IMR-90 (cell line): ENCODE measurements at regions not wholly inside any gene's neighbourhood (a gene's known extent, or its start where the extent isn't known, plus 50 kb on each side); places are given as distances from the start of the nearest gene placed in this dataset.

ENCODE experiments used
- FOS ChIP-seq: fragments of 150-350 bp; IDR thresholded peaks from 2 replicates; pipeline ENCODE4 v1.6.1; 2016; ENCODE audit warnings: low read depth, low read length
- MAFK ChIP-seq: IDR thresholded peaks from 2 replicates; pipeline ENCODE4 v1.6.1; 2012; ENCODE audit warnings: low read depth, low read length, improper control_type of control experiment
- MAZ ChIP-seq: IDR thresholded peaks from 2 replicates; pipeline ENCODE4 v1.6.1; 2012; ENCODE audit warnings: low read depth, mild to moderate bottlenecking, low read length, improper control_type of control experiment, moderate library complexity, borderline replicate concordance
- MXI1 ChIP-seq: IDR thresholded peaks from 2 replicates; pipeline ENCODE4 v1.6.1; 2012; ENCODE audit warnings: low read depth, mild to moderate bottlenecking, low read length, moderate library complexity, borderline replicate concordance
- NFE2L2 ChIP-seq: fragments of 150-350 bp; IDR thresholded peaks from 2 replicates; pipeline ENCODE4 v1.6.1; 2016; ENCODE audit warnings: low read depth, mild to moderate bottlenecking, low read length
- POLR2A ChIP-seq: IDR thresholded peaks from 2 replicates; pipeline ENCODE4 v1.6.1; 2012; ENCODE audit warnings: mild to moderate bottlenecking, low read depth, low read length
- RAD21 ChIP-seq: IDR thresholded peaks from 2 replicates; pipeline ENCODE4 v1.6.1; 2012; ENCODE audit warnings: low read length, improper control_type of control experiment
- RFX5 ChIP-seq: IDR thresholded peaks from 2 replicates; pipeline ENCODE4 v1.8.0; 2012; ENCODE audit warnings: low read depth, mild to moderate bottlenecking, low read length, moderate library complexity
- SMC3 ChIP-seq: fragments of 150-350 bp; IDR thresholded peaks from 2 replicates; pipeline ENCODE4 v1.6.1; 2016; ENCODE audit warnings: low read depth, mild to moderate bottlenecking, antibody characterized with exemption, low read length, moderate library complexity
- TF ChIP-seq, protein P1 (sequence below): conservative IDR thresholded peaks from 2 replicates; pipeline ENCODE4 v1.5.1; 2012; ENCODE audit warnings: mild to moderate bottlenecking, low read depth, low read length, improper control_type of control experiment
- TF ChIP-seq, protein P2 (sequence below): fragments of 150-350 bp; IDR thresholded peaks from 2 replicates; pipeline ENCODE4 v1.6.1; 2017; ENCODE audit warnings: mild to moderate bottlenecking, antibody characterized with exemption, low read length, low read depth

DNA sequence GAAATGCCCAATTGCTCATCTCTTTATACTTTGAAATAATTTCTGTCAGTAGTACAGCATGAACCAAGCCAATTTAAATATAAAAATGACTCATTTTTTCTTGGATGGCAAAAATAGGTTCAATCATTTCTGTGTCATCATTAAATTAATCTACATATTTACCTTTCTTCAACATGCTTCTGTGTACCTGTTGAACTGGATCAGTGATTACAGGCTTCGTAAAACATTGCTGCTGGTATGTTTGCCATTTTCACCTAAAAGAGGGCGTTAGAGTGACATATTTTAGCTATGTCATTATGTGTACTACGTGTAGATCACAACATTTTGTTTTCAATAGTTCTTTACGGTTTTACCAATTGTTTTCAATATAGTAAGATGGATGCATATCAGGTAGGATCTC is 340.5 kb upstream of the MAOA start:
- TF ChIP-seq, protein P1, sequence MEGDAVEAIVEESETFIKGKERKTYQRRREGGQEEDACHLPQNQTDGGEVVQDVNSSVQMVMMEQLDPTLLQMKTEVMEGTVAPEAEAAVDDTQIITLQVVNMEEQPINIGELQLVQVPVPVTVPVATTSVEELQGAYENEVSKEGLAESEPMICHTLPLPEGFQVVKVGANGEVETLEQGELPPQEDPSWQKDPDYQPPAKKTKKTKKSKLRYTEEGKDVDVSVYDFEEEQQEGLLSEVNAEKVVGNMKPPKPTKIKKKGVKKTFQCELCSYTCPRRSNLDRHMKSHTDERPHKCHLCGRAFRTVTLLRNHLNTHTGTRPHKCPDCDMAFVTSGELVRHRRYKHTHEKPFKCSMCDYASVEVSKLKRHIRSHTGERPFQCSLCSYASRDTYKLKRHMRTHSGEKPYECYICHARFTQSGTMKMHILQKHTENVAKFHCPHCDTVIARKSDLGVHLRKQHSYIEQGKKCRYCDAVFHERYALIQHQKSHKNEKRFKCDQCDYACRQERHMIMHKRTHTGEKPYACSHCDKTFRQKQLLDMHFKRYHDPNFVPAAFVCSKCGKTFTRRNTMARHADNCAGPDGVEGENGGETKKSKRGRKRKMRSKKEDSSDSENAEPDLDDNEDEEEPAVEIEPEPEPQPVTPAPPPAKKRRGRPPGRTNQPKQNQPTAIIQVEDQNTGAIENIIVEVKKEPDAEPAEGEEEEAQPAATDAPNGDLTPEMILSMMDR: no peak
- no peak for TF ChIP-seq FOS
- no peak for TF ChIP-seq MXI1
- no peak for TF ChIP-seq POLR2A
- TF ChIP-seq, protein P2, sequence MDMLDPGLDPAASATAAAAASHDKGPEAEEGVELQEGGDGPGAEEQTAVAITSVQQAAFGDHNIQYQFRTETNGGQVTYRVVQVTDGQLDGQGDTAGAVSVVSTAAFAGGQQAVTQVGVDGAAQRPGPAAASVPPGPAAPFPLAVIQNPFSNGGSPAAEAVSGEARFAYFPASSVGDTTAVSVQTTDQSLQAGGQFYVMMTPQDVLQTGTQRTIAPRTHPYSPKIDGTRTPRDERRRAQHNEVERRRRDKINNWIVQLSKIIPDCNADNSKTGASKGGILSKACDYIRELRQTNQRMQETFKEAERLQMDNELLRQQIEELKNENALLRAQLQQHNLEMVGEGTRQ: no peak
- TF ChIP-seq RFX5: no peak
- TF ChIP-seq MAFK: no peak
- TF ChIP-seq MAZ: no peak
- TF ChIP-seq NFE2L2: no peak
- no peak for TF ChIP-seq SMC3
- no peak for TF ChIP-seq RAD21
